ENCODE measurements at regions not wholly inside any gene's neighbourhood (a gene's known extent, or its start where the extent isn't known, plus 50 kb on each side); places are given as distances from the start of the nearest gene placed in this dataset.

DNA sequence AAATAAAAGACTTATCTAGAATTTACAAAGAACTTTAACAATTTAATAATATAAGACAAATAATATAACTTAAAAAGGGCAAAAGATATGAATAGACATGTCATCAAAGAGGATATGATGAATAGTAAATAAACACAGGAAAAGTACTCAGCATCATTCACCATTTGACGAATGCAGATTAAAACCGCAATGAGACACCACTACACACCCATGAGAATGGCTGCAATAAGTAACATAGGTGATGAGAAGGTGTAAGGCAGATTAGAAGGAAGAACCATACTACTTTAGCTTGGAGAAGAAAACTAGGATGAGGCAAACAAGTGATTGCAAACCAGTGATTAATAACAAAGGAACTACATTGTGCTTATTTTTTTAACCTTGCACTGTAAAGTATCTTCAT lies 152.0 kb downstream of the CYRIA start:
- TF ChIP-seq ZNF274 (IDR thresholded peaks at IDR 0.05; ENCODE audit: borderline replicate concordance, extremely low read depth, low read length) (no peak), CHD1 (IDR thresholded peaks at IDR 0.05; ENCODE audit: low read depth, low read length) (no peak), TCF12 (IDR thresholded peaks at IDR 0.05; ENCODE audit: low read depth, low read length) (no peak)
- TF ChIP-seq, protein P1, sequence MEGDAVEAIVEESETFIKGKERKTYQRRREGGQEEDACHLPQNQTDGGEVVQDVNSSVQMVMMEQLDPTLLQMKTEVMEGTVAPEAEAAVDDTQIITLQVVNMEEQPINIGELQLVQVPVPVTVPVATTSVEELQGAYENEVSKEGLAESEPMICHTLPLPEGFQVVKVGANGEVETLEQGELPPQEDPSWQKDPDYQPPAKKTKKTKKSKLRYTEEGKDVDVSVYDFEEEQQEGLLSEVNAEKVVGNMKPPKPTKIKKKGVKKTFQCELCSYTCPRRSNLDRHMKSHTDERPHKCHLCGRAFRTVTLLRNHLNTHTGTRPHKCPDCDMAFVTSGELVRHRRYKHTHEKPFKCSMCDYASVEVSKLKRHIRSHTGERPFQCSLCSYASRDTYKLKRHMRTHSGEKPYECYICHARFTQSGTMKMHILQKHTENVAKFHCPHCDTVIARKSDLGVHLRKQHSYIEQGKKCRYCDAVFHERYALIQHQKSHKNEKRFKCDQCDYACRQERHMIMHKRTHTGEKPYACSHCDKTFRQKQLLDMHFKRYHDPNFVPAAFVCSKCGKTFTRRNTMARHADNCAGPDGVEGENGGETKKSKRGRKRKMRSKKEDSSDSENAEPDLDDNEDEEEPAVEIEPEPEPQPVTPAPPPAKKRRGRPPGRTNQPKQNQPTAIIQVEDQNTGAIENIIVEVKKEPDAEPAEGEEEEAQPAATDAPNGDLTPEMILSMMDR (IDR thresholded peaks at IDR 0.05; ENCODE audit: control extremely low read depth in 1 of 3, insufficient read depth in 1 of 3, low read depth in 1 of 3, low read length in 3 of 3), result no peak

All from H1 (cell line).